A549 (cell line): ENCODE measurements at regions not wholly inside any gene's neighbourhood (a gene's known extent, or its start where the extent isn't known, plus 50 kb on each side); places are given as distances from the start of the nearest gene placed in this dataset.

ENCODE experiments used
- CEBPB ChIP-seq, 2 experiments: fragments of >200 bp in 1 of 2; sonication (Bioruptor Twin) in 1 of 2; formaldehyde crosslinking in 1 of 2; IDR thresholded peaks; 2 replicates each; pipeline ENCODE4 v1.6.1; 2012 to 2016
- EP300 ChIP-seq, 2 experiments: fragments of >200 bp; sonication (Bioruptor Twin); formaldehyde crosslinking; IDR thresholded peaks; 2 replicates in 1 of 2; 3 replicates in 1 of 2; pipeline ENCODE4 v1.6.1; 2016 to 2017
- MYC ChIP-seq: IDR thresholded peaks from 2 replicates; pipeline ENCODE4 v1.6.1; 2012; ENCODE audit warnings: mild to moderate bottlenecking, inconsistent platforms, low read length, improper control_type of control experiment, borderline replicate concordance
- POLR2A ChIP-seq: IDR thresholded peaks from 2 replicates; pipeline ENCODE4 v1.6.1; 2012; ENCODE audit warnings: mild to moderate bottlenecking, low read length
- SMC3 ChIP-seq: fragments of >200 bp; sonication (Bioruptor Twin); formaldehyde crosslinking; IDR thresholded peaks from 3 replicates; pipeline ENCODE4 v1.6.1; 2018; ENCODE audit warnings: inconsistent platforms
- TF ChIP-seq, protein P1 (sequence below): fragments of >200 bp; sonication (Bioruptor Twin); formaldehyde crosslinking; IDR thresholded peaks from 3 replicates; pipeline ENCODE4 v1.5.1; 2016
- TF ChIP-seq, protein P2 (sequence below): IDR thresholded peaks from 2 replicates; pipeline ENCODE4 v1.6.1; 2012
- TF ChIP-seq, protein P3 (sequence below): IDR thresholded peaks from 2 replicates; pipeline ENCODE4 v1.6.1; 2012
- TF ChIP-seq, protein P4 (sequence below): fragments of 450-650 bp; IDR thresholded peaks from 2 replicates; pipeline ENCODE4 v1.6.1; 2014; ENCODE audit warnings: antibody characterized with exemption

DNA sequence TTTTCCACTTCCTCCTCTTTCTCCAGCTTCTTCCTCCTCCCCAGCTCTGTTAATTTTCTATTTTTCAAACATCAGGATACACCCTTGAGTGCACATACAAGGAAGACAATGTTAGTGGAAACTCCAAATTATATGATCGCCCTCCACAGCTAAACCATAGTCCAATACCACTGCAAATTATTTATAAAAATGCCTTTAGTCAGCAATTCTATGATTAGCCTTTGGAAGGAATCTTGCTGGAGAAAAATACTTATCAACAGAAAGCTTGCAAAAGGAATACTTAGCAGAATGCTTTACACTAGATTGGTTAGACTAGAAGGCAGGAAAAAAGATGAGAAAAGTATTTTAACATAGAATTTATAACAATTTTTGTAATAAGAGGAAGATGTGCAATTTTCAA is 178.9 kb downstream of the FAM124B start:
- TF ChIP-seq EP300 (IDR thresholded peaks at IDR 0.05), result no peak
- TF ChIP-seq, protein P1, sequence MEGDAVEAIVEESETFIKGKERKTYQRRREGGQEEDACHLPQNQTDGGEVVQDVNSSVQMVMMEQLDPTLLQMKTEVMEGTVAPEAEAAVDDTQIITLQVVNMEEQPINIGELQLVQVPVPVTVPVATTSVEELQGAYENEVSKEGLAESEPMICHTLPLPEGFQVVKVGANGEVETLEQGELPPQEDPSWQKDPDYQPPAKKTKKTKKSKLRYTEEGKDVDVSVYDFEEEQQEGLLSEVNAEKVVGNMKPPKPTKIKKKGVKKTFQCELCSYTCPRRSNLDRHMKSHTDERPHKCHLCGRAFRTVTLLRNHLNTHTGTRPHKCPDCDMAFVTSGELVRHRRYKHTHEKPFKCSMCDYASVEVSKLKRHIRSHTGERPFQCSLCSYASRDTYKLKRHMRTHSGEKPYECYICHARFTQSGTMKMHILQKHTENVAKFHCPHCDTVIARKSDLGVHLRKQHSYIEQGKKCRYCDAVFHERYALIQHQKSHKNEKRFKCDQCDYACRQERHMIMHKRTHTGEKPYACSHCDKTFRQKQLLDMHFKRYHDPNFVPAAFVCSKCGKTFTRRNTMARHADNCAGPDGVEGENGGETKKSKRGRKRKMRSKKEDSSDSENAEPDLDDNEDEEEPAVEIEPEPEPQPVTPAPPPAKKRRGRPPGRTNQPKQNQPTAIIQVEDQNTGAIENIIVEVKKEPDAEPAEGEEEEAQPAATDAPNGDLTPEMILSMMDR, result no peak
- no peak for TF ChIP-seq SMC3
- TF ChIP-seq POLR2A, result no peak
- TF ChIP-seq, protein P2, sequence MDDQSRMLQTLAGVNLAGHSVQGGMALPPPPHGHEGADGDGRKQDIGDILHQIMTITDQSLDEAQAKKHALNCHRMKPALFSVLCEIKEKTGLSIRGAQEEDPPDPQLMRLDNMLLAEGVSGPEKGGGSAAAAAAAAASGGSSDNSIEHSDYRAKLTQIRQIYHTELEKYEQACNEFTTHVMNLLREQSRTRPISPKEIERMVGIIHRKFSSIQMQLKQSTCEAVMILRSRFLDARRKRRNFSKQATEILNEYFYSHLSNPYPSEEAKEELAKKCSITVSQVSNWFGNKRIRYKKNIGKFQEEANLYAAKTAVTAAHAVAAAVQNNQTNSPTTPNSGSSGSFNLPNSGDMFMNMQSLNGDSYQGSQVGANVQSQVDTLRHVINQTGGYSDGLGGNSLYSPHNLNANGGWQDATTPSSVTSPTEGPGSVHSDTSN, result no peak
- TF ChIP-seq, protein P3, sequence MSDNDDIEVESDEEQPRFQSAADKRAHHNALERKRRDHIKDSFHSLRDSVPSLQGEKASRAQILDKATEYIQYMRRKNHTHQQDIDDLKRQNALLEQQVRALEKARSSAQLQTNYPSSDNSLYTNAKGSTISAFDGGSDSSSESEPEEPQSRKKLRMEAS, result no peak
- TF ChIP-seq CEBPB (IDR thresholded peaks at IDR 0.05), result no peak
- TF ChIP-seq, protein P4, sequence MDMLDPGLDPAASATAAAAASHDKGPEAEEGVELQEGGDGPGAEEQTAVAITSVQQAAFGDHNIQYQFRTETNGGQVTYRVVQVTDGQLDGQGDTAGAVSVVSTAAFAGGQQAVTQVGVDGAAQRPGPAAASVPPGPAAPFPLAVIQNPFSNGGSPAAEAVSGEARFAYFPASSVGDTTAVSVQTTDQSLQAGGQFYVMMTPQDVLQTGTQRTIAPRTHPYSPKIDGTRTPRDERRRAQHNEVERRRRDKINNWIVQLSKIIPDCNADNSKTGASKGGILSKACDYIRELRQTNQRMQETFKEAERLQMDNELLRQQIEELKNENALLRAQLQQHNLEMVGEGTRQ, result no peak
- TF ChIP-seq MYC, result no peak
